ENCODE measurements at regions not wholly inside any gene's neighbourhood (a gene's known extent, or its start where the extent isn't known, plus 50 kb on each side); places are given as distances from the start of the nearest gene placed in this dataset.

GRCh38 chr2:207285473-207285815 lies 119.7 kb upstream of the KLF7 start:
- TF ChIP-seq CTCF (IDR thresholded peaks at IDR 0.05; ENCODE audit: poor library complexity) (no peak), EZH2phosphoT487 (IDR thresholded peaks at IDR 0.05; ENCODE audit: low read depth, severe bottlenecking, unreplicated experiment) (no peak), EZH2 (IDR thresholded peaks at IDR 0.05; ENCODE audit: borderline replicate concordance) (no peak)
